Glutamatergic neuron (in vitro differentiated cells): ENCODE measurements at regions not wholly inside any gene's neighbourhood (a gene's known extent, or its start where the extent isn't known, plus 50 kb on each side); places are given as distances from the start of the nearest gene placed in this dataset.
A peak's percentile ranks its signal among the peaks of the same experiment; 100 is the strongest.

Experiments
- DNase-seq: peaks from one replicate; pipeline ENCODE4 v3.0.0; 2022
- H3K27ac Mint-ChIP-seq: one replicate; pipeline ENCODE4 v1.8.0; 2020; ENCODE audit warnings: mild to moderate bottlenecking, mixed read lengths, inconsistent platforms; ENCODE audit not compliant: unreplicated experiment
- H3K27me3 Mint-ChIP-seq: one replicate; pipeline ENCODE4 v1.8.0; 2020; ENCODE audit warnings: mild to moderate bottlenecking, moderate library complexity, mixed read lengths, inconsistent platforms; ENCODE audit not compliant: unreplicated experiment
- H3K36me3 Mint-ChIP-seq: one replicate; pipeline ENCODE4 v1.8.0; 2020; ENCODE audit warnings: mild to moderate bottlenecking, mixed read lengths, inconsistent platforms; ENCODE audit not compliant: unreplicated experiment
- H3K4me1 Mint-ChIP-seq: one replicate; pipeline ENCODE4 v1.8.0; 2020; ENCODE audit warnings: mild to moderate bottlenecking, low read depth, mixed read lengths, inconsistent platforms; ENCODE audit not compliant: unreplicated experiment
- H3K4me3 Mint-ChIP-seq: one replicate; pipeline ENCODE4 v1.8.0; 2020; ENCODE audit warnings: mild to moderate bottlenecking, mixed read lengths, inconsistent platforms; ENCODE audit not compliant: unreplicated experiment
- H3K9me3 Mint-ChIP-seq: one replicate; pipeline ENCODE4 v1.8.0; 2020; ENCODE audit warnings: mild to moderate bottlenecking, moderate library complexity, mixed read lengths, inconsistent platforms; ENCODE audit not compliant: unreplicated experiment
- TF ChIP-seq, protein P1 (sequence below): fragments of 200-600 bp; sonication (generic); IDR thresholded peaks from one replicate; pipeline ENCODE4 v1.5.0; 2021; ENCODE audit not compliant: partially characterized antibody, unreplicated experiment

DNA sequence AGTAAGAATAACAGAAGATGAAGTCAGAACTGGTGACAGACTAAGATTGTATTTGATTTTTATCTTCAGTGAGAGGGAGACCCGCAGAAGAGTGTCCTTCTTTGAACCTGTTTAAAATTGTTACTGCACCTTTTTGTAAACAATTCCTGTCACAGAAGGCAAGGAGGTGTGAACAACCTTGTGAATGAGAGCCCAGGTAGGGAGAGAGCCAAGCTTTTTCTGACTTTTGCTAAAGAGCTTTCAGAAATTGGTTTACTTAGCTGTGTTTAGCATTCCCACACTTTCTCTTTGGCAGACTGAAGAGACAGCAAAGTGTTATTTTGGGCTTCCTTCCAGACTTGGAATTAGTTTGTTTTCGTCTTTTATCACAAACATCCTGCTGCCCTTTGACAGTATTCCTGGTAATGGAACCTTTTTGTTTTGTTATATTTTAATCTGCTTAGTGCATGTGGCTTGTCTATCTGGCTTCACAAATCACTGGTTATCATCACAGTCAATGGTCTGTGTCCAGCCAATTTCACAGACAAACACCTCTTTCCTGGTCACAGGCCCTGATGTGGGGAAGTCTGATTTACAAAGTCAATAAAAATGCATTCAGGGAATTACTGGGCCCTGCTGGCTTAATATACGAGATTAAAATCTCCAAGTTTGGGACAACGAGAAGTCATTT lies 85.7 kb upstream of the HS3ST2 start:
- TF ChIP-seq, protein P1, sequence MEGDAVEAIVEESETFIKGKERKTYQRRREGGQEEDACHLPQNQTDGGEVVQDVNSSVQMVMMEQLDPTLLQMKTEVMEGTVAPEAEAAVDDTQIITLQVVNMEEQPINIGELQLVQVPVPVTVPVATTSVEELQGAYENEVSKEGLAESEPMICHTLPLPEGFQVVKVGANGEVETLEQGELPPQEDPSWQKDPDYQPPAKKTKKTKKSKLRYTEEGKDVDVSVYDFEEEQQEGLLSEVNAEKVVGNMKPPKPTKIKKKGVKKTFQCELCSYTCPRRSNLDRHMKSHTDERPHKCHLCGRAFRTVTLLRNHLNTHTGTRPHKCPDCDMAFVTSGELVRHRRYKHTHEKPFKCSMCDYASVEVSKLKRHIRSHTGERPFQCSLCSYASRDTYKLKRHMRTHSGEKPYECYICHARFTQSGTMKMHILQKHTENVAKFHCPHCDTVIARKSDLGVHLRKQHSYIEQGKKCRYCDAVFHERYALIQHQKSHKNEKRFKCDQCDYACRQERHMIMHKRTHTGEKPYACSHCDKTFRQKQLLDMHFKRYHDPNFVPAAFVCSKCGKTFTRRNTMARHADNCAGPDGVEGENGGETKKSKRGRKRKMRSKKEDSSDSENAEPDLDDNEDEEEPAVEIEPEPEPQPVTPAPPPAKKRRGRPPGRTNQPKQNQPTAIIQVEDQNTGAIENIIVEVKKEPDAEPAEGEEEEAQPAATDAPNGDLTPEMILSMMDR = no peak
- no peak overlapping the region for H3K4me3 Mint-ChIP-seq
- no peak overlapping the region for H3K27ac Mint-ChIP-seq

GRCh38 chr16:22732400-22732799 lies 81.6 kb upstream of the HS3ST2 start:
- TF ChIP-seq, protein P1 = no peak
- Mint-ChIP-seq H3K27ac (no peak overlapping the region), H3K27me3 (no peaks in the 10 kb centered on the region), H3K4me3 (no peak overlapping the region), H3K9me3 (peaks cover 2% of the 10 kb centered on the region), H3K36me3 (peaks cover 6% of the 10 kb centered on the region), H3K4me1 (peaks cover 6% of the 10 kb centered on the region)
- no peak for DNase-seq

More for the DNA sequence above, 85.7 kb upstream of the HS3ST2 start:
- no peaks in the 10 kb centered on the region for H3K9me3 Mint-ChIP-seq
- no peaks in the 10 kb centered on the region for H3K36me3 Mint-ChIP-seq
- no peak for DNase-seq
- H3K27me3 Mint-ChIP-seq = peaks cover 3% of the 10 kb centered on the region
- peaks cover 3% of the 10 kb centered on the region for H3K4me1 Mint-ChIP-seq

DNA sequence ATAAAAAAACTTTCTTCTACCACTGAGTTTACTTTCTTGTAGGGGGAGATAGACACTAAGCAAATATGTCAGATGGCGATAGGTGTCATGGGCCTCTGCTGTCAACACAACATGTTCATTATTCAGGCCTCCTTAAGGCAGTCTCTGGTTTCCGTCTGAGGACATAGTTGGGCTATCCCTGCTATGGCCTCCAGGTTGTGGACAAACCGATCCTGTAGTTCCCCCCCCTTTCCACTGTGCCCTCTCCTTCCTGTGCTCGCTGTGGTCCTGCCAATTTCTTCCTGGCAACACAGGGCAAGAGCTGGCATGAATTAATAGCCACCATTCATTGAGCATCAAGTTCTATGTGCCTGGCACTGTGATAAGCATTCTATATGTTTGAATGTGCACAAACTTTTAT lies 81.0 kb upstream of the HS3ST2 start:
- H3K4me3 Mint-ChIP-seq = no peak overlapping the region
- H3K27me3 Mint-ChIP-seq = no peaks in the 10 kb centered on the region
- H3K9me3 Mint-ChIP-seq = peaks cover 2% of the 10 kb centered on the region
- H3K27ac Mint-ChIP-seq = no peak overlapping the region
- H3K36me3 Mint-ChIP-seq = peaks cover 6% of the 10 kb centered on the region
- H3K4me1 Mint-ChIP-seq = peaks cover 6% of the 10 kb centered on the region
- DNase-seq = no peak
- TF ChIP-seq, protein P1 = no peak

DNA sequence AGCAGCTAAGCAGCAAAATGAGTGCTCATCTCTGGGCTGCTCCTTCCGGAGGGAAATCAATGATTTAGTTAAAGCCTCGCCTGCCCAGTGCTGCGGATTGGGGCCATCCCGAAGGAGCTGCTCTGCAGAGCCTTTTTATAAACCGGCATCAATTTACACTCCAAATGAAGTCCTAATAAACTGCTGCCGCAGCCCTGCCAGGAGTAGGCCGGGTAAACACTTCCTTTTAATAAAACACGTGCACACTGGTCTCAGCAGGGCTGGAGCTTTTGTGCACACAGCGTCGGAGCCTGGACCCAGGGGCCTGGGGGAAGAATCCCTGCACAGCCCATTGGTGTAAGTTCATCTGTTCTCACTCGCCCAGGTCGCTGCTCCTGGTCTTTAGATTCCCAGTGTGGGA lies 79.6 kb upstream of the HS3ST2 start:
- Mint-ChIP-seq H3K27ac (no peak overlapping the region), H3K9me3 (peaks cover 2% of the 10 kb centered on the region), H3K36me3 (peaks cover 6% of the 10 kb centered on the region), H3K4me1 (peaks cover 3% of the 10 kb centered on the region), H3K4me3 (no peak overlapping the region), H3K27me3 (no peaks in the 10 kb centered on the region)
- TF ChIP-seq, protein P1 = no peak
- DNase-seq = peak; percentile 36

DNA sequence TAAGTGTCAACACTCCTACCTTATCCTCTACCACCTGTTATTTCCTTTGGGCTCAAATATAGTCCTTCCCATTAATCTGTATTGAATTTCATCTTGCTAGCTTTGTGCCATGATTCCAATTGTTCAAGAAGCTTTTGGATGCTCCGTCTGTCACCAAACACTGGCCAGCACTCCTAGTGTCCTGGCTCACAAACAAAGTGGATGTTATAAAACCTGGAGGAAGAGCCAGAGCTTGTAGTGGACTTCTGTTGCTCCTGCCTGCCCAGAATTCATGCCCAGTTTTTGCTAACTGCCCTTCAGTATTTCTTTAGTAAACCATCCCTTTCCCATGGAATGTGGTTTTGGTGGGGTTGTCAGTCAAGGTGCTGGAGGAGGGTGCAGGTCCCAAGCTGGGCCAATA lies 77.2 kb upstream of the HS3ST2 start:
- H3K36me3 Mint-ChIP-seq = peaks cover 6% of the 10 kb centered on the region
- no peak for DNase-seq
- peaks cover 3% of the 10 kb centered on the region for H3K9me3 Mint-ChIP-seq
- no peaks in the 10 kb centered on the region for H3K27me3 Mint-ChIP-seq
- peaks cover 8% of the 10 kb centered on the region for H3K4me1 Mint-ChIP-seq
- H3K27ac Mint-ChIP-seq = no peak overlapping the region
- TF ChIP-seq, protein P1 = no peak
- H3K4me3 Mint-ChIP-seq = no peak overlapping the region
